SK-N-MC (cell line): ENCODE measurements at regions not wholly inside any gene's neighbourhood (a gene's known extent, or its start where the extent isn't known, plus 50 kb on each side); places are given as distances from the start of the nearest gene placed in this dataset.

Experiments
- EZH2 ChIP-seq: fragments of 200-600 bp; sonication (generic); IDR thresholded peaks from one replicate; pipeline ENCODE4 v1.6.1; 2017; ENCODE audit warnings: antibody characterized with exemption
- POLR2AphosphoS5 ChIP-seq: IDR thresholded peaks from 2 replicates; pipeline ENCODE4 v1.6.1; 2012; ENCODE audit warnings: mild to moderate bottlenecking, low read depth, low read length, borderline replicate concordance

GRCh38 chr2:9085353-9085752, 81.9 kb upstream of the MBOAT2 start:
- TF ChIP-seq EZH2 (no peak), POLR2AphosphoS5 (no peak)
